Left ventricle myocardium inferior (tissue), 1 donor: ENCODE measurements at regions not wholly inside any gene's neighbourhood (a gene's known extent, or its start where the extent isn't known, plus 50 kb on each side); places are given as distances from the start of the nearest gene placed in this dataset.

ENCODE experiments used
- DNase-seq: peaks from one replicate; pipeline ENCODE4 v3.0.0-alpha.2; 2020
- H3K27ac ChIP-seq: fragments of 200-600 bp; replicated peaks from 2 replicates; pipeline ENCODE4 v1.8.0; 2021
- H3K27me3 ChIP-seq: fragments of 200-600 bp; 2 replicates; pipeline ENCODE4 v1.8.0; 2021; ENCODE audit warnings: low read depth
- H3K36me3 ChIP-seq: fragments of 200-600 bp; 2 replicates; pipeline ENCODE4 v1.8.0; 2021
- H3K4me1 ChIP-seq: fragments of 200-600 bp; 2 replicates; pipeline ENCODE4 v1.8.0; 2021
- H3K4me3 ChIP-seq: fragments of 200-600 bp; 2 replicates; pipeline ENCODE4 v1.8.0; 2021; ENCODE audit warnings: mild to moderate bottlenecking, moderate library complexity
- H3K9me3 ChIP-seq: fragments of 200-600 bp; replicated peaks from 2 replicates; pipeline ENCODE4 v1.8.0; 2021
- intact Hi-C: fragments of 100-400 bp; cut with micrococcal nuclease; formaldehyde crosslinking; loops from one replicate; pipeline ENCODE4 v1.11.0; 2022
- TF ChIP-seq, protein P1 (sequence below): fragments of 200-600 bp; IDR thresholded peaks from 2 replicates; pipeline ENCODE4 v1.8.0; 2021; ENCODE audit warnings: antibody characterized with exemption, mild to moderate bottlenecking, borderline replicate concordance
- donor health status: DM: no; HTN: yes; CAD: no; lungs with severe emphysema.

DNA sequence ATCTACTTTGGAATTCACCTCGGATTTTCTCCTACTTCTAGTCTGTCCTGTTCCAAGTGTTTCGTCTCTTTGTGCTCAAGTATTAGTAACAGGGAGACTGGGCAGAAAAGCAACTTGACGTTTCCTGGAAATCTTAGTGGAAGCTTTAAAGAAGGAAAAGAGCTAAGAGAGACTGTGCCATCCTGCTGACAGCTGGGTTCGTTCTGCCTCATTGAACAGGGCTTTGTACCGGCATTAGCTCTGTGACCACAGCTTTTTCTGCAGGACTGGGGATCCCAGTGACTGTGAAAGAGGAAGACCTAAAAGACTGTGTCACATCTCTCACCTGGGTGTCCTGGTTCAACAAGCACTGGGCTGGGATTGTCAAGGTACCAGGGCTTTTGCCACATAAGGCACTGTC is 70.8 kb upstream of the CDCA7L start:
- H3K4me1 ChIP-seq, result no peaks in the 10 kb centered on the region
- H3K36me3 ChIP-seq, result no peaks in the 10 kb centered on the region
- no peak for DNase-seq
- H3K4me3 ChIP-seq, result no peak overlapping the region
- peaks cover 2% of the 10 kb centered on the region for H3K27me3 ChIP-seq
- intact Hi-C loops, result no loop called here
- TF ChIP-seq, protein P1, sequence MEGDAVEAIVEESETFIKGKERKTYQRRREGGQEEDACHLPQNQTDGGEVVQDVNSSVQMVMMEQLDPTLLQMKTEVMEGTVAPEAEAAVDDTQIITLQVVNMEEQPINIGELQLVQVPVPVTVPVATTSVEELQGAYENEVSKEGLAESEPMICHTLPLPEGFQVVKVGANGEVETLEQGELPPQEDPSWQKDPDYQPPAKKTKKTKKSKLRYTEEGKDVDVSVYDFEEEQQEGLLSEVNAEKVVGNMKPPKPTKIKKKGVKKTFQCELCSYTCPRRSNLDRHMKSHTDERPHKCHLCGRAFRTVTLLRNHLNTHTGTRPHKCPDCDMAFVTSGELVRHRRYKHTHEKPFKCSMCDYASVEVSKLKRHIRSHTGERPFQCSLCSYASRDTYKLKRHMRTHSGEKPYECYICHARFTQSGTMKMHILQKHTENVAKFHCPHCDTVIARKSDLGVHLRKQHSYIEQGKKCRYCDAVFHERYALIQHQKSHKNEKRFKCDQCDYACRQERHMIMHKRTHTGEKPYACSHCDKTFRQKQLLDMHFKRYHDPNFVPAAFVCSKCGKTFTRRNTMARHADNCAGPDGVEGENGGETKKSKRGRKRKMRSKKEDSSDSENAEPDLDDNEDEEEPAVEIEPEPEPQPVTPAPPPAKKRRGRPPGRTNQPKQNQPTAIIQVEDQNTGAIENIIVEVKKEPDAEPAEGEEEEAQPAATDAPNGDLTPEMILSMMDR, result no peak
- no peaks in the 10 kb centered on the region for H3K9me3 ChIP-seq
- H3K27ac ChIP-seq, result no peak overlapping the region

- TF ChIP-seq, protein P1, result no peak
- Histone ChIP-seq H3K4me3 (no peak overlapping the region), H3K4me1 (no peaks in the 10 kb centered on the region), H3K27me3 (peaks cover 15% of the 10 kb centered on the region), H3K9me3 (no peaks in the 10 kb centered on the region), H3K27ac (no peak overlapping the region), H3K36me3 (no peaks in the 10 kb centered on the region)
- DNase-seq, result no peak
- intact Hi-C loops, result no loop called here
Observed at GRCh38 chr7:22013711-22014110, 68.0 kb upstream of the CDCA7L start.

DNA sequence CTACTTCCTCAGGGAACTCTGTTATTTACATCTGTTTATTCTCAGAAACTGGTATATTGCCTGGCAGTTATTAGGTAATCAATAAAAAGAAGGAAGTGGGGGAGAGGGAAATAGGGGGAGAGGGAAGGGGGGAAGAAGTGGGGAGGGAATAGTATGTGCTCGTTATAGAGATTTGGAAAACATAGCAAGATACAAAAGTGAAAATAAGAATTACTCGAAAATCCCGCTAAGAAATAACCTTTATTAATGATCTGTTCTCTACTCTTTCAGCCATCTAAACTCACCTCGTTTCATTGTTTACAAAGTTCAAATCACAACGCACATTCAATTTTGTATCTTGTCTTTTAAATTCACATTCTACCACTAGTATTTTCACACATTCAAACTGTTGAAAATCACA is 63.0 kb upstream of the CDCA7L start:
- H3K4me3 ChIP-seq, result no peak overlapping the region
- H3K9me3 ChIP-seq, result no peaks in the 10 kb centered on the region
- no peak for DNase-seq
- H3K36me3 ChIP-seq, result no peaks in the 10 kb centered on the region
- H3K27me3 ChIP-seq, result peaks cover 34% of the 10 kb centered on the region
- no peak overlapping the region for H3K27ac ChIP-seq
- intact Hi-C loops, result loop anchor here (10.0 kb wide), 1 partner anchor 254 kb away; no protein-coding TSS in a partner anchor
- TF ChIP-seq, protein P1, result no peak
- H3K4me1 ChIP-seq, result no peaks in the 10 kb centered on the region

DNA sequence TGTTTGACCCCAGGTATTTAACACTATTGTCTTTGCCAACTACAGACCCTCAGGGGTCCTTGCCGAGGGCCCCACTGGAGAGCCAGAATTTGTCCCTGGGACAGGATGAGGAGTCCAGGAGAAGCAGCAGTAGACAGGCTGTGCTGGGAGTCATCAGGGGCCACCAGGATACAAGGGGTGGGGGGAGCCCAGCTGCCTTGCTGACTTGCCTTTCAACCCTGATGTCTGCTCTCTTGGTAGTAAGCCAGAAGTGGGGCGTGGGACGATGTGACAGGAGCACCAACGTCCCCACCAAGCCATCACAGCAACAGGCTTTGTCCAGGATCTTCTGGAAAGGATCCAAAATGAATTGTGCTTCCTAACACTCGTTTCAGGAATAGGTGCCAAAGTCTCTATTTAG is 62.4 kb upstream of the CDCA7L start:
- Histone ChIP-seq H3K9me3 (no peaks in the 10 kb centered on the region), H3K36me3 (no peaks in the 10 kb centered on the region), H3K27ac (no peak overlapping the region), H3K4me3 (no peak overlapping the region), H3K27me3 (peaks cover 34% of the 10 kb centered on the region), H3K4me1 (no peaks in the 10 kb centered on the region)
- TF ChIP-seq, protein P1, result no peak
- intact Hi-C loops, result loop anchor here (10.0 kb wide), 1 partner anchor 253 kb away; no protein-coding TSS in a partner anchor
- DNase-seq, result no peak

- Histone ChIP-seq H3K36me3 (no peaks in the 10 kb centered on the region), H3K9me3 (no peaks in the 10 kb centered on the region), H3K4me1 (peaks cover 5% of the 10 kb centered on the region), H3K4me3 (no peak overlapping the region), H3K27ac (no peak overlapping the region), H3K27me3 (peaks cover 34% of the 10 kb centered on the region)
- DNase-seq, result no peak
- intact Hi-C loops, result loop anchor here (10.0 kb wide), 1 partner anchor 250 kb away; no protein-coding TSS in a partner anchor
- TF ChIP-seq, protein P1, result no peak
Observed at GRCh38 chr7:22005151-22005550, 59.5 kb upstream of the CDCA7L start.

- DNase-seq, result no peak
- Histone ChIP-seq H3K27ac (no peak overlapping the region), H3K36me3 (no peaks in the 10 kb centered on the region), H3K4me3 (no peak overlapping the region), H3K9me3 (no peaks in the 10 kb centered on the region), H3K27me3 (peaks cover 16% of the 10 kb centered on the region), H3K4me1 (peaks cover 5% of the 10 kb centered on the region)
- TF ChIP-seq, protein P1, result no peak
- intact Hi-C loops, result loop anchor here (10.0 kb wide), 1 partner anchor 248 kb away; no protein-coding TSS in a partner anchor
Observed at GRCh38 chr7:22002726-22003125, 57.0 kb upstream of the CDCA7L start.
